HK-2 (cell line): ENCODE measurements at regions not wholly inside any gene's neighbourhood (a gene's known extent, or its start where the extent isn't known, plus 50 kb on each side); places are given as distances from the start of the nearest gene placed in this dataset.
"Not testable (repeated sequence)": the region's sequence is repeated elsewhere in the genome, so short reads cannot be mapped to it uniquely, and the experiment has no call there.

Experiments used
- DNase-seq: peaks from one replicate; pipeline ENCODE4 v3.0.0-alpha.2; 2018; ENCODE audit not compliant: unreplicated experiment

- no peak for DNase-seq
These were observed 249.2 kb downstream of the HAPSTR1 start for GRCh38 chr16:9340526-9341256.

DNA sequence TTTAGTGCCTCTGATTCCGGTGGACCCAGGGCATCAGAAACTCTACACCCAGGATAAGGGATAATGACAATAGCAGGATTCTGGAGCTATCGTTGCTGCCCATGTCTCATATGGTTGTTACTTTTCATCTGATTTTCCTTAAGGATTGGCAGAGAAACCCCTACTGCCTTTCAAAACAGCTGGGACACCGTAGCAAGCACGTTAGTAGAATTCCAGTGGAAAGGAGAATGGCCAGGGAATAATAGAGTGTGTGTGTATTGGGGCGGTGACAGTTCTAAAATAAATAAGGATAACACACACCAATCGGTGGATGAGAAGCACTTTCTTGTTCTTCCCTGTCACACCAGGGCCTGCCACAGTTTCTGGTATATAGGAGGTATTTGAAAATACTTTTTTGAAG lies 251.8 kb downstream of the HAPSTR1 start:
- DNase-seq: no peak

- no peak for DNase-seq
These were observed 253.1 kb downstream of the HAPSTR1 start for GRCh38 chr16:9344508-9344907.

GRCh38 chr16:9345046-9345445 lies 253.6 kb downstream of the HAPSTR1 start:
- DNase-seq: no peak

DNA sequence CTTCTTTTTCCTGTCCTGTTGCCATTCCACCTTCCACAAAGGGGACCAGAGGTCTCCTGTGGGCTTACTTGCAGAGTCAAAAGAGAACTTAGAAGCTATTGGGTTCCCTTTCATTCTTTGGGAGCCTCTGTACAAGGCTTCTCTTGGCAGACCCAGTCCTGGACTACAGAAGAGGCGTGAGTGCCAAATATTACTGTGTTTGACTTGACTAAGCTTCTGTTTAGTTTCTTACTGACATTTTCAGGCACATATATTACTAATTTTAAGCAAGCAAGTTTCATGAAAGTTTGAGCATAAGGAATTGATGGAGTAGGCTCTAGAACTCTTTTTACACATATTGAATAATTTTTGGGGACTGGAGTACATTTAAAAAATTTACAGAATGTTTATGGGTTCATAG lies 254.4 kb downstream of the HAPSTR1 start:
- DNase-seq: no peak

DNA sequence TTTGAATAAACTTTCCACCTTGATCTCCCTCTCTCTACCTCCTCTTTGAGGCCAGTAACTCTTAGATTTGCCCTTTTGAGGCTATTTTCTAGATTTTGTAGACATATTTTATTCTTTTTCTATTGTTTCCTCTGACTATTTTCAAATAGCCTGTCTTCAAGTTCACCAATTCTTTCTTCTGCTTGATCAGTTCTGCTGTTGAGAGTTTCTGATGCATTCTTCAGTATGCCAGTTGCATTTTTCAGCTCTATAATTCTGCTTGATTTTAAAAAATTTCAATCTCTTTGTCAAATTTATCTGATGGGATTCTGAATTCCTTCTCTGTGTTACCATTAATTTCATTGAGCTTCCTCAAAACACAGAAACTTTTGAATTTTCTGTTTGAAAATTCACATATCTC lies 257.5 kb downstream of the HAPSTR1 start:
- DNase-seq: no peak

GRCh38 chr16:9349373-9349960 lies 258.0 kb downstream of the HAPSTR1 start:
- DNase-seq: not testable (repeated sequence)

GRCh38 chr16:9350119-9350799 lies 258.8 kb downstream of the HAPSTR1 start:
- DNase-seq: not testable (repeated sequence)

DNA sequence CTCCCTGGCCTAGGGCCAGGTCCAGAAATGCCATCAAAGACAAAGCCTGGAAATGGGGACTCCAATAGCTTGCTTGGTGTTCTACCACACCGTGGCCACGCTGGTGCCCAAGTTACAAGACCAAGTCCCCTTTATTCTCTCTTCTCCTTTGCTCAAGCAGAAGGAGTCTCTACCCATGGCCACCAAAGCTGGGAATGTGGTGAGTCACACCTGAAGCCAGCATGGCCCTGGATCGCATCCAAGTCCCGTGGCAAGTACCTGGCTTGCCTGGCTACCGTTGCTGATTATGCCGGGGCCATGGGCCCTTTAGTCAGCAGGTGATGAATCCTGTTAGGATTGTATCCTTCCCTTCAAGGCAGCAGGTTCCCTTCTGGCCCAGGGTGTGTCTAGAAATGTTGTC lies 260.0 kb downstream of the HAPSTR1 start:
- DNase-seq: no peak

GRCh38 chr16:9351841-9352434 lies 260.5 kb downstream of the HAPSTR1 start:
- DNase-seq: no peak

DNA sequence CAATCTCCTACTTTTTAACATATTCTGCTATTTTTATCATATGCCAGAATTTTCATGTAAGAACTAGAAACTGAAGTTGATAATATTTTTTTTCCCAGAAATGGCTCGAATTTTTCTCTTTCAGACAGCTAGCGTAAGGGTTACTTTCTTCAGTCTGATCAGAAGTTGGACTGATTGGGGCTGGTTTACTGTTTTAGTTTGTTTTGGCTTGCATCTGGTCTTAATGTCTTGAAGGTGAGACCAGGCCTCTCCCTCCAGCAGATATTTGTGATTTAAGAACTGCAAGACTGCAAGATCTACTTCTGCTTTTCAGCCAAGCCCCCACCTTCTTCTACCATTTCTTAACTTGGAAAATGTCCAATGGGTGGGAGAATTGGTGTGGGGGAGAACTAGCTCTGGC lies 266.4 kb downstream of the HAPSTR1 start:
- DNase-seq: no peak

GRCh38 chr16:9360075-9360474 lies 268.6 kb downstream of the HAPSTR1 start:
- DNase-seq: no peak

GRCh38 chr16:9362050-9362449 lies 270.6 kb downstream of the HAPSTR1 start:
- DNase-seq: no peak

DNA sequence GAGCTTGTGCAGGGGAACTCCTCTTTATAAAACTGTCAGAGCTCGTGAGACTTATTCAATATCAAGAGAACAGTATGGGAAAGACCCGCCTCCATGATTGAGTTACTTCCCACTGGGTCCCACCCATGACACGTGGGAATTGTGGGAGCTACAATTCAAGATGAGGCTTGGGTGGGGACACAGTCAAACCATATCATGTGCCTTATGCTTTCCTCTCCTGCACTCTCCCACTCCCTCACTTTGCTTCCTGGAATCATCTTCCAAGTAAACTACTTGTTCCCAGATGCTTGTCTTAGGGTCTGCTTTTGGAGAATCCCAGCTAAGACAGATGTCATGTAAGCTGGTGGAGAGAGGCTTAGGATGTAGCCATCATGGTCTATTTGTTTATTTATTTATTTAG lies 271.2 kb downstream of the HAPSTR1 start:
- DNase-seq: no peak

DNA sequence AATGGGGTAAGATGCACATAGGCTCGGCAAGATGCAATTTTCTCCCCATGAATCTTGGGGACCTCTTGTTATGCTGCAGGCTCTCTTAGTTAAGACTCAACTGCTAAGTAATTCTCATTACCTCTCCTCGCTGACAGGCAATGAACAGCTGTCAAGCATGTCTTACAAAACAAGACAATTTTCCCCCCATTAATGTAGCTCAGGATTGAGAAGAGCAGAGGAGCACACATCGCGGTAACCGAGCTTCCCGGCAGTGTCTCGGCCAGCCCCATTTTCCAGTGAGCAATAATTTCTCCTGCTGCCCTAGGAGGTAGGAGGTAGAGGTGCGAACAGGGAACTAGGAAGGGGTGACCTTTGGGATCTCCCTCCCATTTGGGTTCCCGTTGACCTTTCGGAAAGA lies 272.1 kb downstream of the HAPSTR1 start:
- DNase-seq: no peak

DNA sequence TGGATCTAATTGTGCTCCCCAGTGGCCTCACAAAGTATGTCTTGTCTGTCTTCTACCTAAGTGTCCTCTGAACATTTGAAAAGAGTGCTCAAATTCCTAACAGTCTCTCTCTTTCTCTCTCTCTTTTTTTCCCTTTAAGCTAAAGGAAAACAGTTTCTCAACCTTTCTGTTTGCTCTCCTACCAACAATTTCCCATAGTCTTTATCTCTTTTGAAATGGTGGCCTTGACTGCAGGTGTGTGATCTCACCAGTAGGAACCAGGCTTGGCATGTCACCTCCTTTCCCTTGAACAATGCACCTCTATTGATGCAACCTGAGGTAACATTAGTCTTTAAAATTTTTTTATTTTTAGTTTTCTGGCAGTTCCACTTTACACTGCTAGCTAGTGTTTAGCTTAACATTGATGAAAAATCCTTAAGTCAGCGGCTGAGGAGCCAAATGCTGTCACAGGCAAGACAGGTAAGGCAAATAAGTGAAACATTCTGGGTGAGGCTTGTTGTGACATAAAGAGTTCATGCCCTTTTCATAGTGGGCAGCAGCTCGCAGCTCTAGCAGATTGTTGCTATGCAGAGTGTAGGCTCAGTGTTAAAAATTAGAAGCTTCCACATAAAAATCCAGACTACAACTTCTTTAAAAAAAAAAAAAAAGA lies 273.4 kb downstream of the HAPSTR1 start:
- no peak for DNase-seq

DNA sequence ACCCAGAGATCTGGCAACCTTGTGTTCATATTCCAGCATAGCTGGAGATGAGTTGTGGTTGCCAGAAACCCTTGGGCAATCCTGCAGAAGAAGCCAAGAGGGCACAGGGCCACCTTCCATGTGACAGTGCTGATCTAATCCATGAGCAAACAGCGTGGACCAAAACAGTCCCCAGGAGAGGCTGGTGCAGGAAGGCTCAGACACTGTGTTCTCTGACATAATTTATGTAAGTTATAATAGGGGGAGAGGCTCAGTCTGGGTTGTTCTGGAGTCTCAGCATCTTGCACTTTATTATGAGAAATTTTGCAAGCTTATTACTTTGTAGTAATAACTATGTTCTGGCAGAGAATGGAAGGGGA lies 273.9 kb downstream of the HAPSTR1 start:
- no peak for DNase-seq

GRCh38 chr16:9366048-9366969 lies 274.9 kb downstream of the HAPSTR1 start:
- no peak for DNase-seq

DNA sequence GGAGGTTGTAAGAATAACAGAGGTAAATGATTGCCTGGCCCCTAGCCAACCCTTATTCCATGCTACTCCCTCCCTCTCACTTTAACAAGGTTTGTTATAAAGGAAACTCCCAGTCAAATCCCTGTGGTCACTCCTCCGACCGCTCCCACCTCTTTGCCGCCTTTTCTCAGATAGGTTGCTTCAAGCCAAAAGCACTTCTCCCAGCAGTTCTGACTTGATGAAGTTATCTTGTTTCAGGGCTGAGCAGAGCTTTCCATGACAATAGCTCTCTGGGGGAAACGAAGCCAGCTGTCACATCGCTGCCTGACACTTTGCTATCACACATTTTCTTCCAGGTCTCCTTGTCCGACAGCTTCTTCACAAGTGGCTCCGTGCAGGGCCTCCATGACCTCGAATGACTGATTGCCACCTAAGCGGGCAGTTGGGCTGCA lies 278.6 kb downstream of the HAPSTR1 start:
- DNase-seq: no peak

GRCh38 chr16:9371713-9372448 lies 280.4 kb downstream of the HAPSTR1 start:
- DNase-seq: no peak
